Loucy (cell line): ENCODE measurements at regions not wholly inside any gene's neighbourhood (a gene's known extent, or its start where the extent isn't known, plus 50 kb on each side); places are given as distances from the start of the nearest gene placed in this dataset.

Source experiments
- H2AFZ ChIP-seq: fragments of 200-600 bp; sonication (generic); 2 replicates; pipeline ENCODE4 v1.6.0; 2016; ENCODE audit warnings: antibody characterized with exemption, mild to moderate bottlenecking, low read length, moderate library complexity
- H3F3A ChIP-seq: fragments of 200-600 bp; 2 replicates; pipeline ENCODE4 v1.6.0; 2016; ENCODE audit warnings: antibody characterized with exemption, low read depth, mild to moderate bottlenecking
- H3K27me3 ChIP-seq: fragments of 200-600 bp; sonication (generic); 2 replicates; pipeline ENCODE4 v1.6.1; 2014; ENCODE audit warnings: low read length, mild to moderate bottlenecking; ENCODE audit not compliant: insufficient read depth, poor library complexity, severe bottlenecking
- H3K36me3 ChIP-seq: fragments of 200-600 bp; sonication (generic); 2 replicates; pipeline ENCODE4 v1.6.1; 2016; ENCODE audit warnings: low read length; ENCODE audit not compliant: insufficient read depth
- H3K4me1 ChIP-seq: fragments of 200-600 bp; sonication (generic); 2 replicates; pipeline ENCODE4 v1.5.1; 2014; ENCODE audit warnings: low read length, mild to moderate bottlenecking; ENCODE audit not compliant: insufficient read depth, poor library complexity, severe bottlenecking
- H3K4me2 ChIP-seq: fragments of 200-600 bp; sonication (generic); 2 replicates; pipeline ENCODE4 v1.6.0; 2014; ENCODE audit warnings: antibody characterized with exemption, low read length, low read depth, mild to moderate bottlenecking; ENCODE audit not compliant: poor library complexity, severe bottlenecking
- H3K4me3 ChIP-seq: fragments of 200-600 bp; sonication (generic); 2 replicates; pipeline ENCODE4 v1.5.1; 2014; ENCODE audit warnings: low read length, mild to moderate bottlenecking, mixed read lengths; ENCODE audit not compliant: poor library complexity, severe bottlenecking
- H3K79me2 ChIP-seq: fragments of 200-600 bp; sonication (generic); 2 replicates; pipeline ENCODE4 v1.6.1; 2014; ENCODE audit warnings: low read length; ENCODE audit not compliant: insufficient read depth
- H3K9ac ChIP-seq: fragments of 200-600 bp; sonication (generic); 2 replicates; pipeline ENCODE4 v1.6.0; 2014; ENCODE audit warnings: mild to moderate bottlenecking, low read depth, low read length, moderate library complexity; ENCODE audit not compliant: poor library complexity, severe bottlenecking
- H3K9me2 ChIP-seq: fragments of 200-600 bp; sonication (generic); replicated peaks from 2 replicates; pipeline ENCODE4 v1.6.1; 2016; ENCODE audit warnings: low read depth, low read length, mixed read lengths
- H3K9me3 ChIP-seq: fragments of 200-600 bp; sonication (generic); 2 replicates; pipeline ENCODE4 v1.6.1; 2014; ENCODE audit warnings: mild to moderate bottlenecking, antibody characterized with exemption, low read length, low read depth; ENCODE audit not compliant: insufficient read depth
- H4K20me1 ChIP-seq: fragments of 200-600 bp; sonication (generic); 2 replicates; pipeline ENCODE4 v1.6.0; 2014; ENCODE audit warnings: antibody characterized with exemption, low read length, mild to moderate bottlenecking; ENCODE audit not compliant: insufficient read depth, poor library complexity, severe bottlenecking
- EZH2phosphoT487 ChIP-seq: fragments of 200-600 bp; IDR thresholded peaks from 2 replicates; pipeline ENCODE4 v1.6.1; 2018; ENCODE audit warnings: antibody characterized with exemption, mild to moderate bottlenecking, moderate library complexity, borderline replicate concordance
- TF ChIP-seq, protein P1 (sequence below): fragments of 200-600 bp; sonication (generic); conservative IDR thresholded peaks from 2 replicates; pipeline ENCODE4 v1.5.1; 2014; ENCODE audit warnings: mild to moderate bottlenecking, antibody characterized with exemption, low read length

DNA sequence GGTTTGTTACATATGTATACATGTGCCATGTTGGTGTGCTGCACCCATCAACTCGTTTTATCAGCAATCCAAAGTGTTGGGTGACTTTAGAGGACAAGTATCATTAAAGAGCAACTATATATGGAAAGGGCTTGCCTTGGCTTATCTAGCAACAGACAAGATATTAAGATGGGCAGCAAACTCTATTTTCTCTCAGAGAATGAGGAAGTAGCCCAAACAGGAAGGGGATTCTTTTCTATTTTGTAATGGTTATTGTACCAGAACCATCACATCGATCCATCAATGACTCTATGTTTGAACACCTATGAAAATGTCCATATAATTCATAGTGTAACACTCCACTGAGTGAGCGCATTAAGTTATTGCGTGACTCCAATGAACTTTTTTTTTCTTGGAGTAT is 260.1 kb upstream of the SLC24A2 start:
- Histone ChIP-seq H3K36me3 (no peaks in the 10 kb centered on the region), H3K4me1 (no peaks in the 10 kb centered on the region), H3K4me2 (no peak overlapping the region), H3K9me3 (no peaks in the 10 kb centered on the region), H3F3A (no peaks in the 10 kb centered on the region), H3K9ac (no peak overlapping the region), H4K20me1 (no peaks in the 10 kb centered on the region), H3K9me2 (no peaks in the 10 kb centered on the region), H2AFZ (no peak overlapping the region; the same call in 1 of the 2 replicates), H3K79me2 (no peaks in the 10 kb centered on the region), H3K27me3 (no peaks in the 10 kb centered on the region), H3K4me3 (no peak overlapping the region)
- TF ChIP-seq, protein P1, sequence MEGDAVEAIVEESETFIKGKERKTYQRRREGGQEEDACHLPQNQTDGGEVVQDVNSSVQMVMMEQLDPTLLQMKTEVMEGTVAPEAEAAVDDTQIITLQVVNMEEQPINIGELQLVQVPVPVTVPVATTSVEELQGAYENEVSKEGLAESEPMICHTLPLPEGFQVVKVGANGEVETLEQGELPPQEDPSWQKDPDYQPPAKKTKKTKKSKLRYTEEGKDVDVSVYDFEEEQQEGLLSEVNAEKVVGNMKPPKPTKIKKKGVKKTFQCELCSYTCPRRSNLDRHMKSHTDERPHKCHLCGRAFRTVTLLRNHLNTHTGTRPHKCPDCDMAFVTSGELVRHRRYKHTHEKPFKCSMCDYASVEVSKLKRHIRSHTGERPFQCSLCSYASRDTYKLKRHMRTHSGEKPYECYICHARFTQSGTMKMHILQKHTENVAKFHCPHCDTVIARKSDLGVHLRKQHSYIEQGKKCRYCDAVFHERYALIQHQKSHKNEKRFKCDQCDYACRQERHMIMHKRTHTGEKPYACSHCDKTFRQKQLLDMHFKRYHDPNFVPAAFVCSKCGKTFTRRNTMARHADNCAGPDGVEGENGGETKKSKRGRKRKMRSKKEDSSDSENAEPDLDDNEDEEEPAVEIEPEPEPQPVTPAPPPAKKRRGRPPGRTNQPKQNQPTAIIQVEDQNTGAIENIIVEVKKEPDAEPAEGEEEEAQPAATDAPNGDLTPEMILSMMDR: no peak
- no peak for TF ChIP-seq EZH2phosphoT487

- Histone ChIP-seq H3K27me3 (no peaks in the 10 kb centered on the region), H3K4me1 (peaks cover 5% of the 10 kb centered on the region), H3K4me3 (no peak overlapping the region), H3F3A (no peaks in the 10 kb centered on the region), H3K9me2 (no peaks in the 10 kb centered on the region), H3K4me2 (no peak overlapping the region), H3K36me3 (no peaks in the 10 kb centered on the region), H3K79me2 (no peaks in the 10 kb centered on the region), H2AFZ (no peak overlapping the region), H3K9ac (no peak overlapping the region), H3K9me3 (no peaks in the 10 kb centered on the region), H4K20me1 (no peaks in the 10 kb centered on the region)
- TF ChIP-seq, protein P1: no peak
- TF ChIP-seq EZH2phosphoT487: no peak
Measured at GRCh38 chr9:20048437-20048836, 259.6 kb upstream of the SLC24A2 start.

DNA sequence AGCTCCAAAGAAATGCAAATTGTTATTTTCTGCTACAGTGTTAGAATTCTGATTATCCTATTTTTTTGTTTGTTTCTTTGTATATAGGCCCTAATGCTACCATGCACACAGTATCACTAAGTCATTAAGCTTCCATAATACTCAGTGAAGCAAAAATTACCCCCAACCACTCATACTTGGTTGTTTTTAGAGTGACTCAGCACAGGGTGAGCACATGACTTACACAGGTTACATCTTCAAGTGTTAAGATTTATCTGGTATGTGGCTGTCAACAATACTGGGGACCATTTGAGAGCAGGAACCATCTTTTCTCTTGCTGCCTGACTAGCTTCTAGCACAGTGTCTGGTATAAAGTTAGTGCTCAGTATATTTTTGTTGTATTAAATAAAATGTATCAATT is 255.8 kb upstream of the SLC24A2 start:
- Histone ChIP-seq H2AFZ (no peak overlapping the region), H3K4me3 (no peak overlapping the region), H3K4me2 (no peak overlapping the region), H3K9ac (no peak overlapping the region), H3K36me3 (no peaks in the 10 kb centered on the region), H4K20me1 (no peaks in the 10 kb centered on the region), H3K9me2 (no peaks in the 10 kb centered on the region), H3K9me3 (no peaks in the 10 kb centered on the region), H3K4me1 (peaks cover 27% of the 10 kb centered on the region), H3K79me2 (no peaks in the 10 kb centered on the region), H3F3A (no peaks in the 10 kb centered on the region), H3K27me3 (no peaks in the 10 kb centered on the region)
- TF ChIP-seq EZH2phosphoT487: no peak
- TF ChIP-seq, protein P1: no peak
